ENCODE measurements at regions not wholly inside any gene's neighbourhood (a gene's known extent, or its start where the extent isn't known, plus 50 kb on each side); places are given as distances from the start of the nearest gene placed in this dataset.

- Histone ChIP-seq H3K27ac (peak overlapping the region in 1 of 2 donors; percentile 43), H3K36me3 (no peaks in the 10 kb centered on the region), H3K4me3 (no peak overlapping the region), H3K4me1 (no peaks in the 10 kb centered on the region), H3K27me3 (no peaks in the 10 kb centered on the region), H3K9me3 (peaks cover 0 to 19% of the 10 kb centered on the region in 2 donors)
- intact Hi-C loops (cut with DNase I): no loop called here
- TF ChIP-seq CTCF (IDR thresholded peaks at IDR 0.05): no peak
- DNase-seq: peak in 2 of 4 donors; percentile 16 to 40
- peak; percentile 70 for ATAC-seq
Measured at GRCh38 chr10:32149252-32149955, 93.2 kb upstream of the KIF5B start.

- H3K27ac ChIP-seq: peak overlapping the region in 1 of 2 donors; percentile 43
- H3K4me1 ChIP-seq: no peaks in the 10 kb centered on the region
- ATAC-seq (no peak), DNase-seq (no peak)
- H3K4me3 ChIP-seq: no peak overlapping the region
- H3K9me3 ChIP-seq: peaks cover 0 to 14% of the 10 kb centered on the region in 2 donors
- no peaks in the 10 kb centered on the region for H3K27me3 ChIP-seq
- intact Hi-C loops (cut with DNase I): no loop called here
- no peak for TF ChIP-seq CTCF (IDR thresholded peaks at IDR 0.05)
- H3K36me3 ChIP-seq: no peaks in the 10 kb centered on the region
Measured at GRCh38 chr10:32148864-32149251, 92.6 kb upstream of the KIF5B start.

- Histone ChIP-seq H3K4me3 (no peak overlapping the region), H3K9me3 (peaks cover 0 to 3% of the 10 kb centered on the region in 2 donors), H3K27me3 (no peaks in the 10 kb centered on the region), H3K4me1 (no peaks in the 10 kb centered on the region), H3K27ac (no peak overlapping the region), H3K36me3 (no peaks in the 10 kb centered on the region)
- no peak for ATAC-seq
- no peak for TF ChIP-seq CTCF (IDR thresholded peaks at IDR 0.05)
- intact Hi-C loops (cut with DNase I): no loop called here
- DNase-seq: no peak
Measured at GRCh38 chr10:32147730-32148129, 91.5 kb upstream of the KIF5B start.

GRCh38 chr10:32146166-32146565 is 89.9 kb upstream of the KIF5B start:
- Histone ChIP-seq H3K4me1 (peaks cover 0 to 2% of the 10 kb centered on the region in 2 donors), H3K9me3 (no peaks in the 10 kb centered on the region), H3K4me3 (no peak overlapping the region), H3K27me3 (no peaks in the 10 kb centered on the region), H3K27ac (no peak overlapping the region), H3K36me3 (no peaks in the 10 kb centered on the region)
- TF ChIP-seq CTCF (IDR thresholded peaks at IDR 0.05): no peak
- DNase-seq (no peak), ATAC-seq (no peak)
- intact Hi-C loops (cut with DNase I): no loop called here

- intact Hi-C loops (cut with DNase I): no loop called here
- Histone ChIP-seq H3K4me1 (peaks cover 0 to 11% of the 10 kb centered on the region in 2 donors), H3K9me3 (no peaks in the 10 kb centered on the region), H3K4me3 (no peak overlapping the region), H3K27me3 (no peaks in the 10 kb centered on the region), H3K36me3 (no peaks in the 10 kb centered on the region), H3K27ac (no peak overlapping the region)
- no peak for TF ChIP-seq CTCF (IDR thresholded peaks at IDR 0.05)
- no peak for DNase-seq
- no peak for ATAC-seq
Measured at GRCh38 chr10:32144817-32145688, 88.8 kb upstream of the KIF5B start.

All from left lung (tissue), 4 donors.